Hematopoietic multipotent progenitor cell treated with erythropoietin and hydrocortisone succinate and interleukin-3 and kit ligand, for 4 days (in vitro differentiated cells): ENCODE measurements at regions not wholly inside any gene's neighbourhood (a gene's known extent, or its start where the extent isn't known, plus 50 kb on each side); places are given as distances from the start of the nearest gene placed in this dataset.

Experiments used
- DNase-seq: peaks from one replicate; pipeline ENCODE4 v3.0.0-alpha.2; 2015

GRCh38 chr11:134584001-134584561, 172.0 kb upstream of the B3GAT1 start:
- DNase-seq = no peak

- peak; percentile 79 for DNase-seq
Observed at GRCh38 chr11:134583397-134583990, 171.5 kb upstream of the B3GAT1 start.

- peak; percentile 24 for DNase-seq
Observed at GRCh38 chr11:134582770-134583095, 170.7 kb upstream of the B3GAT1 start.

GRCh38 chr11:134581966-134582769, 170.1 kb upstream of the B3GAT1 start:
- DNase-seq = peak; percentile 17

GRCh38 chr11:134581121-134581626, 169.1 kb upstream of the B3GAT1 start:
- DNase-seq = no peak

GRCh38 chr11:134580610-134580975, 168.6 kb upstream of the B3GAT1 start:
- DNase-seq = no peak

GRCh38 chr11:134579724-134580609, 167.9 kb upstream of the B3GAT1 start:
- DNase-seq = no peak

GRCh38 chr11:134578807-134579723, 167.0 kb upstream of the B3GAT1 start:
- DNase-seq = peak; percentile 31

- DNase-seq = no peak
Observed at GRCh38 chr11:134577751-134578395, 165.8 kb upstream of the B3GAT1 start.

GRCh38 chr11:134576721-134577171, 164.7 kb upstream of the B3GAT1 start:
- no peak for DNase-seq

- no peak for DNase-seq
Observed at GRCh38 chr11:134576286-134576685, 164.2 kb upstream of the B3GAT1 start.

- no peak for DNase-seq
Observed at GRCh38 chr11:134575504-134576230, 163.6 kb upstream of the B3GAT1 start.

- DNase-seq = no peak
Observed at GRCh38 chr11:134574947-134575346, 162.9 kb upstream of the B3GAT1 start.

GRCh38 chr11:134574425-134574824, 162.4 kb upstream of the B3GAT1 start:
- DNase-seq = no peak

- no peak for DNase-seq
Observed at GRCh38 chr11:134573857-134574256, 161.8 kb upstream of the B3GAT1 start.

GRCh38 chr11:134572741-134573675, 161.0 kb upstream of the B3GAT1 start:
- DNase-seq = no peak

GRCh38 chr11:134571301-134571700, 159.3 kb upstream of the B3GAT1 start:
- DNase-seq = no peak

GRCh38 chr11:134569195-134569594, 157.2 kb upstream of the B3GAT1 start:
- no peak for DNase-seq

GRCh38 chr11:134566311-134566710, 154.3 kb upstream of the B3GAT1 start:
- no peak for DNase-seq
